Neural cell (in vitro differentiated cells): ENCODE measurements at regions not wholly inside any gene's neighbourhood (a gene's known extent, or its start where the extent isn't known, plus 50 kb on each side); places are given as distances from the start of the nearest gene placed in this dataset.

Experiments used
- H2AFZ ChIP-seq: fragments of 200-600, 300-800 bp; sonication (generic), shearing (Covaris generic); 2 replicates; pipeline ENCODE4 v1.6.0; 2014; ENCODE audit warnings: low read depth, mild to moderate bottlenecking, antibody characterized with exemption, low read length, moderate library complexity
- H3F3A ChIP-seq: fragments of 200-600 bp; shearing (Covaris generic); 2 replicates; pipeline ENCODE4 v1.6.1; 2016; ENCODE audit warnings: mild to moderate bottlenecking, moderate library complexity, mixed read lengths, antibody characterized with exemption, low read length; ENCODE audit not compliant: insufficient read depth, poor library complexity, severe bottlenecking
- H3K27ac ChIP-seq: fragments of 200-600, 300-800 bp; sonication (generic), shearing (Covaris generic); 2 replicates; pipeline ENCODE4 v1.5.1; 2014; ENCODE audit warnings: mild to moderate bottlenecking, low read length, moderate library complexity
- H3K27me3 ChIP-seq: fragments of 300-800, 200-600 bp; sonication (generic), shearing (Covaris generic); 2 replicates; pipeline ENCODE4 v1.6.0; 2014; ENCODE audit warnings: mild to moderate bottlenecking, low read depth, low read length, moderate library complexity; ENCODE audit not compliant: insufficient read depth
- H3K36me3 ChIP-seq: fragments of 300-800, 200-600 bp; sonication (generic), shearing (Covaris generic); 2 replicates; pipeline ENCODE4 v1.5.1; 2014; ENCODE audit warnings: mild to moderate bottlenecking, antibody characterized with exemption, low read length, moderate library complexity; ENCODE audit not compliant: insufficient read depth
- H3K4me2 ChIP-seq: fragments of 300-800, 200-600 bp; sonication (generic), shearing (Covaris generic); 2 replicates; pipeline ENCODE4 v1.6.0; 2014; ENCODE audit warnings: mild to moderate bottlenecking, low read length
- H3K4me3 ChIP-seq: fragments of 300-800, 200-600 bp; sonication (generic), shearing (Covaris generic); 2 replicates; pipeline ENCODE4 v1.5.1; 2014; ENCODE audit warnings: mild to moderate bottlenecking, low read length, moderate library complexity
- H3K79me2 ChIP-seq: fragments of 200-600 bp; shearing (Covaris generic); replicated peaks from 2 replicates; pipeline ENCODE4 v1.6.0; 2014; ENCODE audit warnings: mild to moderate bottlenecking, low read length, moderate library complexity; ENCODE audit not compliant: insufficient read depth
- H3K9ac ChIP-seq: fragments of 300-800, 200-600 bp; sonication (generic), shearing (Covaris generic); 2 replicates; pipeline ENCODE4 v1.6.1; 2016; ENCODE audit warnings: mild to moderate bottlenecking, low read length, mixed read lengths
- H3K9me2 ChIP-seq: fragments of 200-600 bp; shearing (Covaris generic); 2 replicates; pipeline ENCODE4 v1.6.1; 2016; ENCODE audit warnings: mild to moderate bottlenecking, low read length, mixed read lengths; ENCODE audit not compliant: insufficient read depth
- H3K9me3 ChIP-seq: fragments of 200-600, 300-800 bp; sonication (generic), shearing (Covaris generic); 2 replicates; pipeline ENCODE4 v1.6.1; 2016; ENCODE audit warnings: mild to moderate bottlenecking, mixed run types, low read length, moderate library complexity, mixed read lengths
- H4K20me1 ChIP-seq: fragments of 200-600 bp; shearing (Covaris generic); 2 replicates; pipeline ENCODE4 v1.6.1; 2016; ENCODE audit warnings: mild to moderate bottlenecking, mixed run types; ENCODE audit not compliant: insufficient read depth
- EP300 ChIP-seq: fragments of 450-650 bp; conservative IDR thresholded peaks from 2 replicates; pipeline ENCODE4 v1.6.1; 2014; ENCODE audit warnings: antibody characterized with exemption, mild to moderate bottlenecking, moderate library complexity; ENCODE audit not compliant: poor library complexity, severe bottlenecking
- EZH2 ChIP-seq: fragments of 200-600, 300-800 bp; shearing (Covaris generic), sonication (generic); IDR thresholded peaks from 2 replicates; pipeline ENCODE4 v1.6.1; 2014; ENCODE audit warnings: antibody characterized with exemption, low read length, borderline replicate concordance, mild to moderate bottlenecking; ENCODE audit not compliant: insufficient read depth, poor library complexity, severe bottlenecking
- MXI1 ChIP-seq: fragments of 450-650 bp; conservative IDR thresholded peaks from 2 replicates; pipeline ENCODE4 v1.6.1; 2014; ENCODE audit warnings: antibody characterized with exemption, mild to moderate bottlenecking; ENCODE audit not compliant: poor library complexity, severe bottlenecking
- POLR2AphosphoS5 ChIP-seq: IDR thresholded peaks from 2 replicates; pipeline ENCODE4 v1.6.1; 2012
- RAD21 ChIP-seq: fragments of 450-650 bp; conservative IDR thresholded peaks from 2 replicates; pipeline ENCODE4 v1.6.1; 2014; ENCODE audit warnings: antibody characterized with exemption, mild to moderate bottlenecking, moderate library complexity
- SMC3 ChIP-seq: fragments of 450-650 bp; conservative IDR thresholded peaks from 2 replicates; pipeline ENCODE4 v1.6.1; 2014; ENCODE audit warnings: antibody characterized with exemption, mild to moderate bottlenecking, moderate library complexity; ENCODE audit not compliant: poor library complexity
- TAF1 ChIP-seq: IDR thresholded peaks from 2 replicates; pipeline ENCODE4 v1.6.1; 2012; ENCODE audit warnings: low read depth
- TF ChIP-seq, protein P1 (sequence below): IDR thresholded peaks from 2 replicates; pipeline ENCODE4 v1.6.1; 2012; ENCODE audit warnings: borderline replicate concordance
- TF ChIP-seq, protein P2 (sequence below): fragments of 450-650 bp; IDR thresholded peaks from 2 replicates; pipeline ENCODE4 v1.5.1; 2014; ENCODE audit warnings: antibody characterized with exemption, mild to moderate bottlenecking, moderate library complexity; ENCODE audit not compliant: poor library complexity, severe bottlenecking

- H3K79me2 ChIP-seq, result no peaks in the 10 kb centered on the region
- no peaks in the 10 kb centered on the region for H3K9me2 ChIP-seq
- no peaks in the 10 kb centered on the region for H4K20me1 ChIP-seq
- H2AFZ ChIP-seq, result no peak overlapping the region
- no peak overlapping the region for H3K27ac ChIP-seq
- no peak overlapping the region for H3K9ac ChIP-seq
- H3K4me2 ChIP-seq, result no peak overlapping the region
- H3K4me3 ChIP-seq, result no peak overlapping the region
- H3K36me3 ChIP-seq, result no peaks in the 10 kb centered on the region
- H3K27me3 ChIP-seq, result no peaks in the 10 kb centered on the region
- no peak for TF ChIP-seq RAD21
- no peak for TF ChIP-seq TAF1
- no peaks in the 10 kb centered on the region for H3K9me3 ChIP-seq
- no peaks in the 10 kb centered on the region for H3F3A ChIP-seq
Observed at GRCh38 chr1:239763850-239764249, 327.8 kb upstream of the FMN2 start.

GRCh38 chr1:239764546-239764945 is 327.1 kb upstream of the FMN2 start:
- no peaks in the 10 kb centered on the region for H3F3A ChIP-seq
- H3K27me3 ChIP-seq, result no peaks in the 10 kb centered on the region
- H3K4me2 ChIP-seq, result no peak overlapping the region
- H3K79me2 ChIP-seq, result no peaks in the 10 kb centered on the region
- no peaks in the 10 kb centered on the region for H3K36me3 ChIP-seq
- H3K9me2 ChIP-seq, result no peaks in the 10 kb centered on the region
- no peak overlapping the region for H3K4me3 ChIP-seq
- H3K9ac ChIP-seq, result no peak overlapping the region
- TF ChIP-seq RAD21 (no peak), EP300 (no peak)
- TF ChIP-seq, protein P1, sequence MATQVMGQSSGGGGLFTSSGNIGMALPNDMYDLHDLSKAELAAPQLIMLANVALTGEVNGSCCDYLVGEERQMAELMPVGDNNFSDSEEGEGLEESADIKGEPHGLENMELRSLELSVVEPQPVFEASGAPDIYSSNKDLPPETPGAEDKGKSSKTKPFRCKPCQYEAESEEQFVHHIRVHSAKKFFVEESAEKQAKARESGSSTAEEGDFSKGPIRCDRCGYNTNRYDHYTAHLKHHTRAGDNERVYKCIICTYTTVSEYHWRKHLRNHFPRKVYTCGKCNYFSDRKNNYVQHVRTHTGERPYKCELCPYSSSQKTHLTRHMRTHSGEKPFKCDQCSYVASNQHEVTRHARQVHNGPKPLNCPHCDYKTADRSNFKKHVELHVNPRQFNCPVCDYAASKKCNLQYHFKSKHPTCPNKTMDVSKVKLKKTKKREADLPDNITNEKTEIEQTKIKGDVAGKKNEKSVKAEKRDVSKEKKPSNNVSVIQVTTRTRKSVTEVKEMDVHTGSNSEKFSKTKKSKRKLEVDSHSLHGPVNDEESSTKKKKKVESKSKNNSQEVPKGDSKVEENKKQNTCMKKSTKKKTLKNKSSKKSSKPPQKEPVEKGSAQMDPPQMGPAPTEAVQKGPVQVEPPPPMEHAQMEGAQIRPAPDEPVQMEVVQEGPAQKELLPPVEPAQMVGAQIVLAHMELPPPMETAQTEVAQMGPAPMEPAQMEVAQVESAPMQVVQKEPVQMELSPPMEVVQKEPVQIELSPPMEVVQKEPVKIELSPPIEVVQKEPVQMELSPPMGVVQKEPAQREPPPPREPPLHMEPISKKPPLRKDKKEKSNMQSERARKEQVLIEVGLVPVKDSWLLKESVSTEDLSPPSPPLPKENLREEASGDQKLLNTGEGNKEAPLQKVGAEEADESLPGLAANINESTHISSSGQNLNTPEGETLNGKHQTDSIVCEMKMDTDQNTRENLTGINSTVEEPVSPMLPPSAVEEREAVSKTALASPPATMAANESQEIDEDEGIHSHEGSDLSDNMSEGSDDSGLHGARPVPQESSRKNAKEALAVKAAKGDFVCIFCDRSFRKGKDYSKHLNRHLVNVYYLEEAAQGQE, result no peak
- no peak overlapping the region for H2AFZ ChIP-seq
- H4K20me1 ChIP-seq, result no peaks in the 10 kb centered on the region
- no peaks in the 10 kb centered on the region for H3K9me3 ChIP-seq
- no peak overlapping the region for H3K27ac ChIP-seq

- no peaks in the 10 kb centered on the region for H3F3A ChIP-seq
- H3K36me3 ChIP-seq, result no peaks in the 10 kb centered on the region
- no peak overlapping the region for H2AFZ ChIP-seq
- H3K9me3 ChIP-seq, result no peaks in the 10 kb centered on the region
- H3K4me3 ChIP-seq, result no peak overlapping the region
- H3K27ac ChIP-seq, result no peak overlapping the region
- H3K9ac ChIP-seq, result no peak overlapping the region
- H4K20me1 ChIP-seq, result no peaks in the 10 kb centered on the region
- H3K4me2 ChIP-seq, result no peak overlapping the region
- no peak for TF ChIP-seq RAD21
- no peak for TF ChIP-seq EP300
- TF ChIP-seq, protein P2, sequence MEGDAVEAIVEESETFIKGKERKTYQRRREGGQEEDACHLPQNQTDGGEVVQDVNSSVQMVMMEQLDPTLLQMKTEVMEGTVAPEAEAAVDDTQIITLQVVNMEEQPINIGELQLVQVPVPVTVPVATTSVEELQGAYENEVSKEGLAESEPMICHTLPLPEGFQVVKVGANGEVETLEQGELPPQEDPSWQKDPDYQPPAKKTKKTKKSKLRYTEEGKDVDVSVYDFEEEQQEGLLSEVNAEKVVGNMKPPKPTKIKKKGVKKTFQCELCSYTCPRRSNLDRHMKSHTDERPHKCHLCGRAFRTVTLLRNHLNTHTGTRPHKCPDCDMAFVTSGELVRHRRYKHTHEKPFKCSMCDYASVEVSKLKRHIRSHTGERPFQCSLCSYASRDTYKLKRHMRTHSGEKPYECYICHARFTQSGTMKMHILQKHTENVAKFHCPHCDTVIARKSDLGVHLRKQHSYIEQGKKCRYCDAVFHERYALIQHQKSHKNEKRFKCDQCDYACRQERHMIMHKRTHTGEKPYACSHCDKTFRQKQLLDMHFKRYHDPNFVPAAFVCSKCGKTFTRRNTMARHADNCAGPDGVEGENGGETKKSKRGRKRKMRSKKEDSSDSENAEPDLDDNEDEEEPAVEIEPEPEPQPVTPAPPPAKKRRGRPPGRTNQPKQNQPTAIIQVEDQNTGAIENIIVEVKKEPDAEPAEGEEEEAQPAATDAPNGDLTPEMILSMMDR, result no peak
- no peak for TF ChIP-seq POLR2AphosphoS5
- TF ChIP-seq EZH2, result no peak
- TF ChIP-seq, protein P1, result no peak
- no peak for TF ChIP-seq MXI1
- no peak for TF ChIP-seq TAF1
- TF ChIP-seq SMC3, result no peak
- H3K27me3 ChIP-seq, result no peaks in the 10 kb centered on the region
- H3K79me2 ChIP-seq, result no peaks in the 10 kb centered on the region
- no peaks in the 10 kb centered on the region for H3K9me2 ChIP-seq
Observed at GRCh38 chr1:239765163-239765562, 326.5 kb upstream of the FMN2 start.
